ENCODE measurements at regions not wholly inside any gene's neighbourhood (a gene's known extent, or its start where the extent isn't known, plus 50 kb on each side); places are given as distances from the start of the nearest gene placed in this dataset.

DNA sequence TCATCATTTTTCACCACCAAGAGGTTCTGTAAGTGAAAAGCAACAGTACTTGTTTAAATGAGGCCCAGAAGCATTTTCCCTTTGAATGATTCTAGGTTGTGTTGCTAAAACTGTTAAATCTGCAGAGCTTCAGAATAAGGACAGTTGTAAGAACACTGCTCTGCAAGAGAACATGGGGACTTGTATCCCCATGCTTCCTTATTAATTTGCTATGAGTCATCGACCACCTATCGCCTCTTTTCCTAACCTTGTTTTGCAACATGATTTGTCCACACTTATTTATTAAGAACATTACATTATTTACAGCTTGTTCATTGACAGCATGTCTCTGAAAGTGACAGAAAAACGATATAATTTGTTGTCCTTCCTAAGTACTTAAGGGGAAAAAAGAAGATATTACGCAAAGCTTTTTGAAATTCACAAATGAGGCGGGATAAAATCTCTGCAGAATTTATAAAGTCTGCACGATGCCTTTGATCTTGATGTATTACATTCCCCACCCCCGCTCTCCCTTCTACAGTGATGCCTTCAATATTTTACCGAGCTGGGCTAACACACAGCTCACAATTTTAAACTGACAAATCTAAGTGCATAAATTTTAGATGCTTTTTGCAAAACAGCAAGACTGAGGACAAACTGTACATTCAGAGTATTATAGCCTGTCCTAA is 220.0 kb upstream of the SPTLC3 start:
- Histone ChIP-seq H3K4me3 (ENCODE audit: low read depth in 1 of 2, low read length in 2 of 2) (no peak overlapping the region), H3K27me3 (ENCODE audit: low read depth, low read length) (no peaks in the 10 kb centered on the region), H3K36me3 (ENCODE audit: control insufficient read depth in 1 of 2, insufficient read depth in 2 of 2, low read length in 2 of 2) (no peaks in the 10 kb centered on the region), H3K9me3 (ENCODE audit: control insufficient read depth in 1 of 2, low read length in 2 of 2) (no peaks in the 10 kb centered on the region), H3K27ac (ENCODE audit: low read length) (no peak overlapping the region), H3K4me1 (ENCODE audit: control insufficient read depth in 1 of 2, insufficient read depth in 2 of 2, low read length in 2 of 2) (no peaks in the 10 kb centered on the region)

- H3K27me3 ChIP-seq (ENCODE audit: low read depth, low read length) = no peaks in the 10 kb centered on the region
- H3K27ac ChIP-seq (ENCODE audit: low read length) = no peak overlapping the region
- H3K9me3 ChIP-seq (ENCODE audit: control insufficient read depth in 1 of 2, low read length in 2 of 2) = no peaks in the 10 kb centered on the region
- no peak overlapping the region for H3K4me3 ChIP-seq (ENCODE audit: low read depth in 1 of 2, low read length in 2 of 2)
- no peaks in the 10 kb centered on the region for H3K36me3 ChIP-seq (ENCODE audit: control insufficient read depth in 1 of 2, insufficient read depth in 2 of 2, low read length in 2 of 2)
- no peaks in the 10 kb centered on the region for H3K4me1 ChIP-seq (ENCODE audit: control insufficient read depth in 1 of 2, insufficient read depth in 2 of 2, low read length in 2 of 2)
These were observed 217.9 kb upstream of the SPTLC3 start for GRCh38 chr20:12790859-12791258.

DNA sequence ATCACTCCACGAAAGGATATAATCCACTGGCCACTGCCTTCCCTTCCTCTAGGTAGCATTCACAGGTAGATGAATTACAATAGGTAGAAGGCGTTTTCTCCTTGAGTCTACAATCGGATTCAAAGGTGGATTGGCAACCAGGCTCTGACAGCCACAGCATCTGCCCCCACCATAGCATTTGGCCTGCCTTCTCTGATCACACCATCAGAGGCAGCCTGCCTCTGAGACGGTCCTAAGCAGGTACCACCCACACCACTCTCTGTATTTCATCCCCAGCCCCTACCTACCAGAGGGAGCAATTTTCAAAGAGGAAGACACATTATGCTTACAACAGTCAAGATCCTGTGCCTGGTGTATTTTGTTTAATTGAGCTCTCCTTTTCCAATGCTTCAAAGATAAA is 210.5 kb upstream of the SPTLC3 start:
- no peaks in the 10 kb centered on the region for H3K4me1 ChIP-seq (ENCODE audit: control insufficient read depth in 1 of 2, insufficient read depth in 2 of 2, low read length in 2 of 2)
- H3K27ac ChIP-seq (ENCODE audit: low read length) = no peak overlapping the region
- H3K36me3 ChIP-seq (ENCODE audit: control insufficient read depth in 1 of 2, insufficient read depth in 2 of 2, low read length in 2 of 2) = no peaks in the 10 kb centered on the region
- H3K27me3 ChIP-seq (ENCODE audit: low read depth, low read length) = no peaks in the 10 kb centered on the region
- H3K9me3 ChIP-seq (ENCODE audit: control insufficient read depth in 1 of 2, low read length in 2 of 2) = no peaks in the 10 kb centered on the region
- H3K4me3 ChIP-seq (ENCODE audit: low read depth in 1 of 2, low read length in 2 of 2) = no peak overlapping the region

- Histone ChIP-seq H3K36me3 (ENCODE audit: control insufficient read depth in 1 of 2, insufficient read depth in 2 of 2, low read length in 2 of 2) (no peaks in the 10 kb centered on the region), H3K27ac (ENCODE audit: low read length) (no peak overlapping the region), H3K9me3 (ENCODE audit: control insufficient read depth in 1 of 2, low read length in 2 of 2) (no peaks in the 10 kb centered on the region), H3K27me3 (ENCODE audit: low read depth, low read length) (no peaks in the 10 kb centered on the region), H3K4me3 (ENCODE audit: low read depth in 1 of 2, low read length in 2 of 2) (no peak overlapping the region), H3K4me1 (ENCODE audit: control insufficient read depth in 1 of 2, insufficient read depth in 2 of 2, low read length in 2 of 2) (no peaks in the 10 kb centered on the region)
These were observed 200.7 kb upstream of the SPTLC3 start for GRCh38 chr20:12808006-12808567.

- H3K4me1 ChIP-seq (ENCODE audit: control insufficient read depth in 1 of 2, insufficient read depth in 2 of 2, low read length in 2 of 2) = no peaks in the 10 kb centered on the region
- H3K27me3 ChIP-seq (ENCODE audit: low read depth, low read length) = no peaks in the 10 kb centered on the region
- no peak overlapping the region for H3K4me3 ChIP-seq (ENCODE audit: low read depth in 1 of 2, low read length in 2 of 2)
- no peaks in the 10 kb centered on the region for H3K36me3 ChIP-seq (ENCODE audit: control insufficient read depth in 1 of 2, insufficient read depth in 2 of 2, low read length in 2 of 2)
- no peaks in the 10 kb centered on the region for H3K9me3 ChIP-seq (ENCODE audit: control insufficient read depth in 1 of 2, low read length in 2 of 2)
- H3K27ac ChIP-seq (ENCODE audit: low read length) = no peak overlapping the region
These were observed 193.5 kb upstream of the SPTLC3 start for GRCh38 chr20:12815231-12815768.

DNA sequence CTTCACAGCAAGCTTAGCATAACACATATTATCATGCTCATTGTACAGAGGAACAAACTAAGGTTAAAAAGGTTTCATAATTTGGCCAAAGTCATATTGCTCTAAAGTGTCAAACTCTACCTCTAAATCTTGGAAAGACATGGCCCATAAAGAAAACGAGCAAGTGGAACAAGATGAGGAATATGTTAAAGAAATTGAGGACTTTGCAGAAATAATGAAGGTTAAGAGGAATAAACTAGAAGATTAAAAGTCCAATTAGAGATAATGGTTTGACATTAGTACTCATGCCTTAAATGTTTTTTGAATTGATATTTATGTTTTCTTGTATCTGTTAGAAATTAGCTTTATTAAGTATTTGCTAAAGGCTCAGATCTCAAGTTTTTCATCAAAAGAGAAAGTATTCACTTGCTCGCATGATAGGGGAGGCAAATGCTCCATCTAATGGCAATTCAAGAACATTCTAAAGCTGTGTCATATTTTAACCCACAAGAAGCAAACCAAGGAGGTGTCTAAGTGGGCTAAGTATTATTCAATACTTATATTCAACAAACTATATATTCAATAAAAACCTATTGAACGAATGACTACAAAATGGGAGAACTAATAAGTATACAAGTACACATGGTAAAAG is 192.9 kb upstream of the SPTLC3 start:
- no peaks in the 10 kb centered on the region for H3K27me3 ChIP-seq (ENCODE audit: low read depth, low read length)
- no peak overlapping the region for H3K4me3 ChIP-seq (ENCODE audit: low read depth in 1 of 2, low read length in 2 of 2)
- no peaks in the 10 kb centered on the region for H3K4me1 ChIP-seq (ENCODE audit: control insufficient read depth in 1 of 2, insufficient read depth in 2 of 2, low read length in 2 of 2)
- H3K9me3 ChIP-seq (ENCODE audit: control insufficient read depth in 1 of 2, low read length in 2 of 2) = no peaks in the 10 kb centered on the region
- H3K27ac ChIP-seq (ENCODE audit: low read length) = no peak overlapping the region
- no peaks in the 10 kb centered on the region for H3K36me3 ChIP-seq (ENCODE audit: control insufficient read depth in 1 of 2, insufficient read depth in 2 of 2, low read length in 2 of 2)

- Histone ChIP-seq H3K27me3 (ENCODE audit: low read depth, low read length) (no peaks in the 10 kb centered on the region), H3K36me3 (ENCODE audit: control insufficient read depth in 1 of 2, insufficient read depth in 2 of 2, low read length in 2 of 2) (no peaks in the 10 kb centered on the region), H3K27ac (ENCODE audit: low read length) (no peak overlapping the region), H3K4me3 (ENCODE audit: low read depth in 1 of 2, low read length in 2 of 2) (no peak overlapping the region), H3K9me3 (ENCODE audit: control insufficient read depth in 1 of 2, low read length in 2 of 2) (no peaks in the 10 kb centered on the region), H3K4me1 (ENCODE audit: control insufficient read depth in 1 of 2, insufficient read depth in 2 of 2, low read length in 2 of 2) (peaks cover 0 to 5% of the 10 kb centered on the region in 2 donors)
These were observed 187.5 kb upstream of the SPTLC3 start for GRCh38 chr20:12821249-12821648.

- Histone ChIP-seq H3K4me3 (ENCODE audit: low read depth in 1 of 2, low read length in 2 of 2) (no peak overlapping the region), H3K4me1 (ENCODE audit: control insufficient read depth in 1 of 2, insufficient read depth in 2 of 2, low read length in 2 of 2) (peaks cover 0 to 5% of the 10 kb centered on the region in 2 donors), H3K27ac (ENCODE audit: low read length) (no peak overlapping the region), H3K27me3 (ENCODE audit: low read depth, low read length) (no peaks in the 10 kb centered on the region), H3K36me3 (ENCODE audit: control insufficient read depth in 1 of 2, insufficient read depth in 2 of 2, low read length in 2 of 2) (no peaks in the 10 kb centered on the region), H3K9me3 (ENCODE audit: control insufficient read depth in 1 of 2, low read length in 2 of 2) (no peaks in the 10 kb centered on the region)
These were observed 185.0 kb upstream of the SPTLC3 start for GRCh38 chr20:12823734-12824133.

DNA sequence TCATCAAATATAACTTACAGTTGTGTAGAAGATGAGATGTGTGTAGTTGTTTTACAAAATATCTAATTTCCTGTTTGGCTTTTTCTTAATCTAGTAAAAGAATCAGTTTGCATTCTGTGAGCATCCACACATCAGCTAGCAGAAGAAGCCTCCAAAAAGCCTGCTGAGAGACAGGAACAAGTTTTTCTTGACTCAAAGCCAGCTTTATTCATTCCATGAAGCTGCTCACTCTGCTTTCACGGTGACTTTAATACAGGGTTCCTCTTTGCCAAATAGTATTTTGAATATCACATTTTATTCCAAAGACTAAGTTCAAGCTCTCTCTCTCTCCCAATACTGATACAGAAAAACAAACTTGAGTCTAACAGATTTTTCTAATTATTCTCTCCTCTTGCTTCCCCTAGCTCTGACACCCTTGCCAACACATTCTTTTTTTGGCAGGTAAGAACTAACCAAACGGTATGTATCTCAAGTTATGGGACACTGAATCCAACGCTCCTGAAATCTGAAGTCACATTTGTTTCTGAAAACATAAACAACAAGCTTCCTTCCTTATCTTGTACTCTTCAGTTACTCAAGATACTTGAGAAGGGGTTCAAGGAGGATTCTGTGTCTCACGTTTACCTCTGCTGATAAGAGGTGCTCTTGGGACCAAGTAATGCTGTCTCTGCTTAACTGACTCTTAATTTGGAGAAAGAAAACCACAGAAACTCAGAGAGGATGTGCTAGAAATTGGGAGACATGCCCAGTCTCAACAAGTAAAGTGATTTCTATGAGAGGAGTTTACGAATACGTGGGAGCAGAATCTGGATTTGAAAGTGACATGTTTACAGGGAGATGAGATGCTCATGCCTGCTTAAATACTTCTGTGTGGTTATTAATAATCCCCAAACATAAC is 184.2 kb upstream of the SPTLC3 start:
- Histone ChIP-seq H3K4me3 (ENCODE audit: low read depth in 1 of 2, low read length in 2 of 2) (no peak overlapping the region), H3K27me3 (ENCODE audit: low read depth, low read length) (no peaks in the 10 kb centered on the region), H3K9me3 (ENCODE audit: control insufficient read depth in 1 of 2, low read length in 2 of 2) (no peaks in the 10 kb centered on the region), H3K27ac (ENCODE audit: low read length) (no peak overlapping the region), H3K4me1 (ENCODE audit: control insufficient read depth in 1 of 2, insufficient read depth in 2 of 2, low read length in 2 of 2) (peaks cover 0 to 5% of the 10 kb centered on the region in 2 donors), H3K36me3 (ENCODE audit: control insufficient read depth in 1 of 2, insufficient read depth in 2 of 2, low read length in 2 of 2) (no peaks in the 10 kb centered on the region)

GRCh38 chr20:12825226-12825595 is 183.6 kb upstream of the SPTLC3 start:
- no peak overlapping the region for H3K27ac ChIP-seq (ENCODE audit: low read length)

DNA sequence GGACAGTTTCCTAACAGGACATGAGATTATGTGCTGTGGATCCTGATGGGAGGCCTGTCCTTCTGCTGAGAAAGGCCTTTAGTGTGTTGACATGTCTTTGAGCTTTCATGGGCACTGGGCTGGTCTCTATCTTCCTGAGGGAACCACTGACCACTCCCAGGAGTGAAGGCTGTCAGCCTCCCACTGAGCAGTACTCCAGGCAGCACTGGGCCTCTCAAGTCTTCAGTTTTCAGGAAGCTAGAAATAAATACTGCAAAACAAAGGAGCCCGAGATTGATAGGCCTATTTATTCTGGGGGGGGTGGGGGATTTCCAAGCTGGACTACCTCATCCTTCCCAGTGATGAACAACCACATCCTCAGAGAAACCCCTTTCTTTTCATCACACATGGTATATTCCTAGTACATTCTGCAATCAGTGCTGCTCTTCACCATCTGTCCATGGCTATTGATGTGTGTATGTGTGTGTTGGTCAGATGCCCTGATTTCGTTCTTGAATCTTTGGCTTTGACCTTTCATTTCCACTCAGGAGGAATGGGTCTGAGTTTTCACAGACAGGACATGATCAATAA is 180.9 kb upstream of the SPTLC3 start:
- Histone ChIP-seq H3K27ac (ENCODE audit: low read length) (no peak overlapping the region), H3K36me3 (ENCODE audit: control insufficient read depth in 1 of 2, insufficient read depth in 2 of 2, low read length in 2 of 2) (no peaks in the 10 kb centered on the region), H3K27me3 (ENCODE audit: low read depth, low read length) (no peaks in the 10 kb centered on the region), H3K4me3 (ENCODE audit: low read depth in 1 of 2, low read length in 2 of 2) (no peak overlapping the region), H3K4me1 (ENCODE audit: control insufficient read depth in 1 of 2, insufficient read depth in 2 of 2, low read length in 2 of 2) (peaks cover 0 to 5% of the 10 kb centered on the region in 2 donors), H3K9me3 (ENCODE audit: control insufficient read depth in 1 of 2, low read length in 2 of 2) (no peaks in the 10 kb centered on the region)

More at GRCh38 chr20:12825226-12825595, 183.6 kb upstream of the SPTLC3 start:
- H3K36me3 ChIP-seq (ENCODE audit: control insufficient read depth in 1 of 2, insufficient read depth in 2 of 2, low read length in 2 of 2) = no peaks in the 10 kb centered on the region
- no peaks in the 10 kb centered on the region for H3K27me3 ChIP-seq (ENCODE audit: low read depth, low read length)
- no peaks in the 10 kb centered on the region for H3K9me3 ChIP-seq (ENCODE audit: control insufficient read depth in 1 of 2, low read length in 2 of 2)
- H3K4me3 ChIP-seq (ENCODE audit: low read depth in 1 of 2, low read length in 2 of 2) = no peak overlapping the region
- peaks cover 0 to 5% of the 10 kb centered on the region in 2 donors for H3K4me1 ChIP-seq (ENCODE audit: control insufficient read depth in 1 of 2, insufficient read depth in 2 of 2, low read length in 2 of 2)

All from muscle layer of duodenum (tissue), 2 donors.